ENCODE measurements at regions not wholly inside any gene's neighbourhood (a gene's known extent, or its start where the extent isn't known, plus 50 kb on each side); places are given as distances from the start of the nearest gene placed in this dataset.
"Not testable (repeated sequence)": the region's sequence is repeated elsewhere in the genome, so short reads cannot be mapped to it uniquely, and the experiment has no call there.

- H3K36me3 ChIP-seq (ENCODE audit: control insufficient read depth, insufficient read depth, low read length): no peaks in the 10 kb centered on the region
- H3K4me1 ChIP-seq (ENCODE audit: control insufficient read depth, extremely low read depth, insufficient read depth, low read length): no peaks in the 10 kb centered on the region
- no peaks in the 10 kb centered on the region for H4K20me1 ChIP-seq (ENCODE audit: control insufficient read depth, extremely low read depth, insufficient read depth, low read length)
- H3K4me2 ChIP-seq (ENCODE audit: extremely low read depth, insufficient read depth, low read length): no peak overlapping the region
- no peaks in the 10 kb centered on the region for H3K79me2 ChIP-seq (ENCODE audit: control insufficient read depth, insufficient read depth, low read length)
- no peak overlapping the region for H2AFZ ChIP-seq (ENCODE audit: low read length)
- no peaks in the 10 kb centered on the region for H3K9me3 ChIP-seq (ENCODE audit: control insufficient read depth, insufficient read depth, low read depth, low read length)
- no peak for DNase-seq (ENCODE audit: low read depth in 2 of 2)
- H3K9ac ChIP-seq (ENCODE audit: insufficient read depth, low read length): no peak overlapping the region
- no peaks in the 10 kb centered on the region for H3K27me3 ChIP-seq (ENCODE audit: control insufficient read depth, insufficient read depth, low read length)
- TF ChIP-seq, protein P1, sequence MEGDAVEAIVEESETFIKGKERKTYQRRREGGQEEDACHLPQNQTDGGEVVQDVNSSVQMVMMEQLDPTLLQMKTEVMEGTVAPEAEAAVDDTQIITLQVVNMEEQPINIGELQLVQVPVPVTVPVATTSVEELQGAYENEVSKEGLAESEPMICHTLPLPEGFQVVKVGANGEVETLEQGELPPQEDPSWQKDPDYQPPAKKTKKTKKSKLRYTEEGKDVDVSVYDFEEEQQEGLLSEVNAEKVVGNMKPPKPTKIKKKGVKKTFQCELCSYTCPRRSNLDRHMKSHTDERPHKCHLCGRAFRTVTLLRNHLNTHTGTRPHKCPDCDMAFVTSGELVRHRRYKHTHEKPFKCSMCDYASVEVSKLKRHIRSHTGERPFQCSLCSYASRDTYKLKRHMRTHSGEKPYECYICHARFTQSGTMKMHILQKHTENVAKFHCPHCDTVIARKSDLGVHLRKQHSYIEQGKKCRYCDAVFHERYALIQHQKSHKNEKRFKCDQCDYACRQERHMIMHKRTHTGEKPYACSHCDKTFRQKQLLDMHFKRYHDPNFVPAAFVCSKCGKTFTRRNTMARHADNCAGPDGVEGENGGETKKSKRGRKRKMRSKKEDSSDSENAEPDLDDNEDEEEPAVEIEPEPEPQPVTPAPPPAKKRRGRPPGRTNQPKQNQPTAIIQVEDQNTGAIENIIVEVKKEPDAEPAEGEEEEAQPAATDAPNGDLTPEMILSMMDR (conservative IDR thresholded peaks at IDR 0.05 in 1 of 2, IDR thresholded peaks at IDR 0.05 in 1 of 2; ENCODE audit: low read depth in 1 of 2, low read length in 2 of 2): no peak
- TF ChIP-seq EZH2 (IDR thresholded peaks at IDR 0.05; ENCODE audit: low read length, missing control alignments): no peak
- H3K27ac ChIP-seq (ENCODE audit: insufficient read depth, low read length): no peak overlapping the region
- H3K4me3 ChIP-seq (replicated peaks in 1 of 4; ENCODE audit: control extremely low read depth in 1 of 4, insufficient read depth in 1 of 4, low read depth in 3 of 4, low read length in 4 of 4): no peak overlapping the region
These were observed 313.6 kb upstream of the RASGEF1B start for GRCh38 chr4:81785338-81785737.

- Histone ChIP-seq H3K36me3 (ENCODE audit: control insufficient read depth, insufficient read depth, low read length) (no peaks in the 10 kb centered on the region), H3K4me3 (replicated peaks in 1 of 4; ENCODE audit: control extremely low read depth in 1 of 4, insufficient read depth in 1 of 4, low read depth in 3 of 4, low read length in 4 of 4) (no peak overlapping the region), H3K9me3 (ENCODE audit: control insufficient read depth, insufficient read depth, low read depth, low read length) (no peaks in the 10 kb centered on the region), H2AFZ (ENCODE audit: low read length) (no peak overlapping the region), H3K4me2 (ENCODE audit: extremely low read depth, insufficient read depth, low read length) (no peak overlapping the region), H3K27ac (ENCODE audit: insufficient read depth, low read length) (no peak overlapping the region), H3K27me3 (ENCODE audit: control insufficient read depth, insufficient read depth, low read length) (no peaks in the 10 kb centered on the region), H3K9ac (ENCODE audit: insufficient read depth, low read length) (no peak overlapping the region), H3K4me1 (ENCODE audit: control insufficient read depth, extremely low read depth, insufficient read depth, low read length) (no peaks in the 10 kb centered on the region), H3K79me2 (ENCODE audit: control insufficient read depth, insufficient read depth, low read length) (no peaks in the 10 kb centered on the region), H4K20me1 (ENCODE audit: control insufficient read depth, extremely low read depth, insufficient read depth, low read length) (no peaks in the 10 kb centered on the region)
- TF ChIP-seq EZH2 (IDR thresholded peaks at IDR 0.05; ENCODE audit: low read length, missing control alignments): no peak
- TF ChIP-seq, protein P1 (conservative IDR thresholded peaks at IDR 0.05 in 1 of 2, IDR thresholded peaks at IDR 0.05 in 1 of 2; ENCODE audit: low read depth in 1 of 2, low read length in 2 of 2): no peak
- no peak for DNase-seq (ENCODE audit: low read depth in 2 of 2)
These were observed 311.9 kb upstream of the RASGEF1B start for GRCh38 chr4:81783558-81783957.

GRCh38 chr4:81781799-81782198 lies 310.1 kb upstream of the RASGEF1B start:
- H3K9ac ChIP-seq (ENCODE audit: insufficient read depth, low read length): no peak overlapping the region
- no peak overlapping the region for H3K27ac ChIP-seq (ENCODE audit: insufficient read depth, low read length)
- TF ChIP-seq EZH2 (IDR thresholded peaks at IDR 0.05; ENCODE audit: low read length, missing control alignments): no peak
- TF ChIP-seq, protein P1 (conservative IDR thresholded peaks at IDR 0.05 in 1 of 2, IDR thresholded peaks at IDR 0.05 in 1 of 2; ENCODE audit: low read depth in 1 of 2, low read length in 2 of 2): no peak
- H3K79me2 ChIP-seq (ENCODE audit: control insufficient read depth, insufficient read depth, low read length): no peaks in the 10 kb centered on the region
- H3K9me3 ChIP-seq (ENCODE audit: control insufficient read depth, insufficient read depth, low read depth, low read length): no peaks in the 10 kb centered on the region
- no peaks in the 10 kb centered on the region for H3K4me1 ChIP-seq (ENCODE audit: control insufficient read depth, extremely low read depth, insufficient read depth, low read length)
- H2AFZ ChIP-seq (ENCODE audit: low read length): no peak overlapping the region
- no peak overlapping the region for H3K4me2 ChIP-seq (ENCODE audit: extremely low read depth, insufficient read depth, low read length)
- H3K27me3 ChIP-seq (ENCODE audit: control insufficient read depth, insufficient read depth, low read length): no peaks in the 10 kb centered on the region
- DNase-seq (ENCODE audit: low read depth in 2 of 2): no peak
- H3K36me3 ChIP-seq (ENCODE audit: control insufficient read depth, insufficient read depth, low read length): no peaks in the 10 kb centered on the region
- H3K4me3 ChIP-seq (replicated peaks in 1 of 4; ENCODE audit: control extremely low read depth in 1 of 4, insufficient read depth in 1 of 4, low read depth in 3 of 4, low read length in 4 of 4): no peak overlapping the region
- H4K20me1 ChIP-seq (ENCODE audit: control insufficient read depth, extremely low read depth, insufficient read depth, low read length): no peaks in the 10 kb centered on the region

GRCh38 chr4:81777718-81778117 lies 306.0 kb upstream of the RASGEF1B start:
- not testable (repeated sequence) for H2AFZ ChIP-seq (ENCODE audit: low read length); H3K36me3 ChIP-seq (ENCODE audit: control insufficient read depth, insufficient read depth, low read length)

More at GRCh38 chr4:81777718-81778117, 306.0 kb upstream of the RASGEF1B start:
- DNase-seq (ENCODE audit: low read depth in 2 of 2); H4K20me1 ChIP-seq (ENCODE audit: control insufficient read depth, extremely low read depth, insufficient read depth, low read length); H3K79me2 ChIP-seq (ENCODE audit: control insufficient read depth, insufficient read depth, low read length); H3K4me3 ChIP-seq (replicated peaks in 1 of 4; ENCODE audit: control extremely low read depth in 1 of 4, insufficient read depth in 1 of 4, low read depth in 3 of 4, low read length in 4 of 4); H3K4me1 ChIP-seq (ENCODE audit: control insufficient read depth, extremely low read depth, insufficient read depth, low read length); H3K27ac ChIP-seq (ENCODE audit: insufficient read depth, low read length); H3K4me2 ChIP-seq (ENCODE audit: extremely low read depth, insufficient read depth, low read length); H3K9ac ChIP-seq (ENCODE audit: insufficient read depth, low read length); H3K9me3 ChIP-seq (ENCODE audit: control insufficient read depth, insufficient read depth, low read depth, low read length); H3K27me3 ChIP-seq (ENCODE audit: control insufficient read depth, insufficient read depth, low read length): not testable (repeated sequence)
